HG02885 (cell line): ENCODE measurements at regions not wholly inside any gene's neighbourhood (a gene's known extent, or its start where the extent isn't known, plus 50 kb on each side); places are given as distances from the start of the nearest gene placed in this dataset.

Source experiments
- ATAC-seq: cut with Tn5 transposase; IDR thresholded peaks from one replicate; pipeline ENCODE4 v1.9.1; 2021; ENCODE audit warnings: mild to moderate bottlenecking; ENCODE audit not compliant: unreplicated experiment, poor library complexity

DNA sequence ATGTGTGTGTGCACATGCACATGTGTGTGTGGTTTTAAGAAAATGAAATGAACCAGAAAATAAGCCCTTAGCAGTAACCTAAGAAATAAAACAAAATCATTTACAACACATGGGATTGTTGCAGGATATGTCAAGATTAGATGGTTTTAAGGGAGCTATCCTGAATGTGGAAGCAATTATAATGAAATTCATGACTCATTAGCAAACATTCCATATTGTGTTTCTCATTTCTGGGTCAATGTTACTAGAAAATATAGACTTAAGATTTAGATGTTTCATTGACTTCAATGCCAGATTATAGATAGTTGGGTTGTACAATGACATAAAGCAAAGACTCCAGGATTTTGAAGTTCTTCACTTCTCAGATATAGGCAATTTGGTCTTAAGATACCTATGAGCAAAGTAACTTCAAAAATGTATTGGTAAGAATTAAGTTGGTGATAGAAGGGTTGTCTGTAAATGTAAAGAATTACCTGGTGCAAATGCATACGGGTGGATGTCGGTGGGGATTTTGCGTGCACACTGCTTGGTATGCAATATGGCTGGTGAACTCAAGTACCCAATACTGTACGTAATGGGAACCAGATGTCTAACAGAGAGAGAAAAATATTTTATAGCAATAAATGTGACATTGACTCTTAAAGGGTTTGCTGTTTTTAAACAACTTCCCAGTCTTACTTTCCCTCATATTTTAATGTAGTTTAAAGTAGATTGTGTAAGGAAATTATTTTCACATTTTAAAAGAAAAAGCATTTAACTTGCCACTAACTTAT is 53.9 kb upstream of the NR2F2 start:
- no peak for ATAC-seq
